Adrenal gland (tissue), 5 donors: ENCODE measurements at regions not wholly inside any gene's neighbourhood (a gene's known extent, or its start where the extent isn't known, plus 50 kb on each side); places are given as distances from the start of the nearest gene placed in this dataset.

Source experiments
- POLR2A ChIP-seq, 2 donors: fragments of 450-650 bp; IDR thresholded peaks; one replicate each; pipeline ENCODE4 v1.6.1; 2017; ENCODE audit warnings: antibody characterized with exemption in 2 of 2, mild to moderate bottlenecking in 2 of 2, moderate library complexity in 1 of 2
- TF ChIP-seq, protein P1 (sequence below), 6 experiments: fragments of 450-650 bp in 4 of 6; fragments of 200-600 bp in 2 of 6; sonication (generic) in 1 of 6; IDR thresholded peaks; 1 replicate in 5 of 6; 2 replicates in 1 of 6; pipeline versions ENCODE4 v1.5.1 to v1.8.0; 2016 to 2021; ENCODE audit warnings: antibody characterized with exemption in 6 of 6, mild to moderate bottlenecking in 2 of 6, moderate library complexity in 1 of 6
- donor health status: DM: no; HTN: no; CAD: no.

DNA sequence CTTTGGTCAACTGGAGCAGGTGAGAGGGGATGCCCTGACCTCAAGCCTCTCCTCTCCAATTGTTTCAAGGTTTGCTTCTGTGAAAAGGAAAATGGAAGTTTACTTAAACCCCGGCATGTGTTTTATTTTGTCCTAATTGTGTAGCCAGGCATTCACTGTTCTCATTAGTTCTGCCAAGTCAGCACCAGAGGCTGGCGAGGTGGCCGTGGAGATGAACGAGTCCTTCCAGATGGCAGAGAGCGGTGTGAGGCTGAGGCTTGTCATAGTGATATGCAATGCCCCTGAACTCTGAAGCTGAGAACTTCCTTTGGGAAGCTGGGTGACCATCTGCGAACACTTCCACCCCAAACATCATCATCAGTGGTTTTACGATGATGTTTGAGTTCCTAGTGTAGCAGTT is 199.6 kb downstream of the TJP1 start:
- TF ChIP-seq, protein P1, sequence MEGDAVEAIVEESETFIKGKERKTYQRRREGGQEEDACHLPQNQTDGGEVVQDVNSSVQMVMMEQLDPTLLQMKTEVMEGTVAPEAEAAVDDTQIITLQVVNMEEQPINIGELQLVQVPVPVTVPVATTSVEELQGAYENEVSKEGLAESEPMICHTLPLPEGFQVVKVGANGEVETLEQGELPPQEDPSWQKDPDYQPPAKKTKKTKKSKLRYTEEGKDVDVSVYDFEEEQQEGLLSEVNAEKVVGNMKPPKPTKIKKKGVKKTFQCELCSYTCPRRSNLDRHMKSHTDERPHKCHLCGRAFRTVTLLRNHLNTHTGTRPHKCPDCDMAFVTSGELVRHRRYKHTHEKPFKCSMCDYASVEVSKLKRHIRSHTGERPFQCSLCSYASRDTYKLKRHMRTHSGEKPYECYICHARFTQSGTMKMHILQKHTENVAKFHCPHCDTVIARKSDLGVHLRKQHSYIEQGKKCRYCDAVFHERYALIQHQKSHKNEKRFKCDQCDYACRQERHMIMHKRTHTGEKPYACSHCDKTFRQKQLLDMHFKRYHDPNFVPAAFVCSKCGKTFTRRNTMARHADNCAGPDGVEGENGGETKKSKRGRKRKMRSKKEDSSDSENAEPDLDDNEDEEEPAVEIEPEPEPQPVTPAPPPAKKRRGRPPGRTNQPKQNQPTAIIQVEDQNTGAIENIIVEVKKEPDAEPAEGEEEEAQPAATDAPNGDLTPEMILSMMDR (IDR thresholded peaks at IDR 0.05) = no peak
- no peak for TF ChIP-seq POLR2A (IDR thresholded peaks at IDR 0.05)
